OCI-LY1 (cell line): ENCODE measurements at regions not wholly inside any gene's neighbourhood (a gene's known extent, or its start where the extent isn't known, plus 50 kb on each side); places are given as distances from the start of the nearest gene placed in this dataset.

Experiments
- CTCF ChIP-seq: fragments of 200-600 bp; sonication (generic), shearing (Covaris generic); IDR thresholded peaks from 2 replicates; pipeline ENCODE4 v1.5.1; 2017; ENCODE audit warnings: mild to moderate bottlenecking, antibody characterized with exemption, low read length, moderate library complexity, mixed read lengths
- EZH2 ChIP-seq: fragments of 200-600 bp; sonication (generic), shearing (Covaris generic); IDR thresholded peaks from 2 replicates; pipeline ENCODE4 v1.8.0; 2017; ENCODE audit warnings: borderline replicate concordance, mixed run types, mild to moderate bottlenecking, antibody characterized with exemption, low read length, moderate library complexity, mixed read lengths

- TF ChIP-seq CTCF (no peak), EZH2 (no peak)
These were observed 541.1 kb upstream of the PRMT6 start for GRCh38 chr1:106515375-106515774.
